SU-DHL-6 (cell line): ENCODE measurements at regions not wholly inside any gene's neighbourhood (a gene's known extent, or its start where the extent isn't known, plus 50 kb on each side); places are given as distances from the start of the nearest gene placed in this dataset.

Experiments used
- EZH2phosphoT487 ChIP-seq: fragments of 200-600 bp; sonication (generic), shearing (Covaris generic); conservative IDR thresholded peaks from 2 replicates; pipeline ENCODE4 v1.6.1; 2018; ENCODE audit warnings: mild to moderate bottlenecking, antibody characterized with exemption, low read length, moderate library complexity, mixed read lengths
- TF ChIP-seq, protein P1 (sequence below): fragments of 200-600 bp; sonication (generic); IDR thresholded peaks from one replicate; pipeline ENCODE4 v1.5.1; 2017; ENCODE audit warnings: antibody characterized with exemption, mild to moderate bottlenecking, low read length, moderate library complexity; ENCODE audit not compliant: insufficient read depth, poor library complexity, severe bottlenecking

DNA sequence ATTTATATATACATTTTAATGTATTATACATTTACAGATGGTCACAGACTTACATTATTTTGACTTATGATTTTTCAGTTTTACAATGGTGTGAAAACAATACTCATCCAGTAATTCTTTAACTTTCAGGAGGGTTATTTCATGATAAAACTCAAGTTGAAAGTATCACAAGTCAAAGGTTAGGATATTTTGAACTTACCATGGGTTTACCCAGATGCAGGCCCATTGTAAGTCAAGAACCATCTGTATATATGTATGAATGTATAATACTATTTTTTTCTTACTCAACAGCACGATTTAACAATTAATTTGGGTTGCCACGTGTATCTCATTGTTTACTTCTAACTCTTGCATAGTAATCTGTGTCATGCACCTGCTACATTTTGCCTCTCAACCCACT is 1002.0 kb downstream of the OTOL1 start:
- TF ChIP-seq, protein P1, sequence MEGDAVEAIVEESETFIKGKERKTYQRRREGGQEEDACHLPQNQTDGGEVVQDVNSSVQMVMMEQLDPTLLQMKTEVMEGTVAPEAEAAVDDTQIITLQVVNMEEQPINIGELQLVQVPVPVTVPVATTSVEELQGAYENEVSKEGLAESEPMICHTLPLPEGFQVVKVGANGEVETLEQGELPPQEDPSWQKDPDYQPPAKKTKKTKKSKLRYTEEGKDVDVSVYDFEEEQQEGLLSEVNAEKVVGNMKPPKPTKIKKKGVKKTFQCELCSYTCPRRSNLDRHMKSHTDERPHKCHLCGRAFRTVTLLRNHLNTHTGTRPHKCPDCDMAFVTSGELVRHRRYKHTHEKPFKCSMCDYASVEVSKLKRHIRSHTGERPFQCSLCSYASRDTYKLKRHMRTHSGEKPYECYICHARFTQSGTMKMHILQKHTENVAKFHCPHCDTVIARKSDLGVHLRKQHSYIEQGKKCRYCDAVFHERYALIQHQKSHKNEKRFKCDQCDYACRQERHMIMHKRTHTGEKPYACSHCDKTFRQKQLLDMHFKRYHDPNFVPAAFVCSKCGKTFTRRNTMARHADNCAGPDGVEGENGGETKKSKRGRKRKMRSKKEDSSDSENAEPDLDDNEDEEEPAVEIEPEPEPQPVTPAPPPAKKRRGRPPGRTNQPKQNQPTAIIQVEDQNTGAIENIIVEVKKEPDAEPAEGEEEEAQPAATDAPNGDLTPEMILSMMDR, result no peak
- no peak for TF ChIP-seq EZH2phosphoT487
